ACHN (cell line): ENCODE measurements at regions not wholly inside any gene's neighbourhood (a gene's known extent, or its start where the extent isn't known, plus 50 kb on each side); places are given as distances from the start of the nearest gene placed in this dataset.
"Not testable (repeated sequence)": the region's sequence is repeated elsewhere in the genome, so short reads cannot be mapped to it uniquely, and the experiment has no call there.

Source experiments
- DNase-seq: peaks from one replicate; pipeline ENCODE4 v3.0.0-alpha.2; 2015
- in situ Hi-C: cut with HindIII; loops from 2 replicates; pipeline ENCODE4 v1.10.0; 2017; ENCODE audit warnings: low sequenced_read_pairs, low pct_ligation_motif_present, low pct_unique_long_range_greater_than_20kb

- no peak for DNase-seq
- in situ Hi-C loops, result no loop called here
Measured at GRCh38 chr11:81245791-81246190, 1487.9 kb downstream of the FAM181B start.

- in situ Hi-C loops, result no loop called here
- no peak for DNase-seq
Measured at GRCh38 chr11:81241672-81242275, 1491.9 kb downstream of the FAM181B start.

- peak; percentile 61 for DNase-seq
- in situ Hi-C loops, result no loop called here
Measured at GRCh38 chr11:81237139-81237538, 1496.5 kb downstream of the FAM181B start.

- DNase-seq, in situ Hi-C loops: not testable (repeated sequence)
Measured at GRCh38 chr11:81227409-81227808, 1506.3 kb downstream of the FAM181B start.

GRCh38 chr11:81224396-81224795, 1509.3 kb downstream of the FAM181B start:
- in situ Hi-C loops, result no loop called here

GRCh38 chr11:81222491-81222890, 1511.2 kb downstream of the FAM181B start:
- in situ Hi-C loops, result no loop called here
- DNase-seq, result no peak

More at GRCh38 chr11:81224396-81224795, 1509.3 kb downstream of the FAM181B start:
- no peak for DNase-seq

GRCh38 chr11:81220146-81220895, 1513.3 kb downstream of the FAM181B start:
- in situ Hi-C loops, result no loop called here
- no peak for DNase-seq

GRCh38 chr11:81219661-81220060, 1514.0 kb downstream of the FAM181B start:
- DNase-seq, result no peak
- in situ Hi-C loops, result no loop called here

- DNase-seq, result no peak
- in situ Hi-C loops, result no loop called here
Measured at GRCh38 chr11:81218440-81218839, 1515.2 kb downstream of the FAM181B start.

- DNase-seq, result no peak
- in situ Hi-C loops, result no loop called here
Measured at GRCh38 chr11:81211050-81211449, 1522.6 kb downstream of the FAM181B start.

- DNase-seq, result no peak
- in situ Hi-C loops, result no loop called here
Measured at GRCh38 chr11:81207421-81208054, 1526.1 kb downstream of the FAM181B start.

GRCh38 chr11:81203876-81204275, 1529.8 kb downstream of the FAM181B start:
- DNase-seq, result no peak
- in situ Hi-C loops, result no loop called here

- in situ Hi-C loops, result no loop called here
- DNase-seq, result no peak
Measured at GRCh38 chr11:81197396-81197795, 1536.3 kb downstream of the FAM181B start.

GRCh38 chr11:81192516-81192915, 1541.1 kb downstream of the FAM181B start:
- no peak for DNase-seq
- in situ Hi-C loops, result no loop called here

- in situ Hi-C loops, result no loop called here
- DNase-seq, result no peak
Measured at GRCh38 chr11:81190546-81190945, 1543.1 kb downstream of the FAM181B start.

- DNase-seq, in situ Hi-C loops: not testable (repeated sequence)
Measured at GRCh38 chr11:81187033-81187432, 1546.6 kb downstream of the FAM181B start.

- no peak for DNase-seq
- in situ Hi-C loops, result no loop called here
Measured at GRCh38 chr11:81174646-81175330, 1558.9 kb downstream of the FAM181B start.

- in situ Hi-C loops, result no loop called here
- peak; percentile 3 for DNase-seq
Measured at GRCh38 chr11:81165164-81165563, 1568.5 kb downstream of the FAM181B start.

GRCh38 chr11:81159900-81160299, 1573.8 kb downstream of the FAM181B start:
- DNase-seq, result no peak

More at GRCh38 chr11:81159900-81160299, 1573.8 kb downstream of the FAM181B start:
- in situ Hi-C loops, result no loop called here
